ENCODE measurements at regions not wholly inside any gene's neighbourhood (a gene's known extent, or its start where the extent isn't known, plus 50 kb on each side); places are given as distances from the start of the nearest gene placed in this dataset.

DNA sequence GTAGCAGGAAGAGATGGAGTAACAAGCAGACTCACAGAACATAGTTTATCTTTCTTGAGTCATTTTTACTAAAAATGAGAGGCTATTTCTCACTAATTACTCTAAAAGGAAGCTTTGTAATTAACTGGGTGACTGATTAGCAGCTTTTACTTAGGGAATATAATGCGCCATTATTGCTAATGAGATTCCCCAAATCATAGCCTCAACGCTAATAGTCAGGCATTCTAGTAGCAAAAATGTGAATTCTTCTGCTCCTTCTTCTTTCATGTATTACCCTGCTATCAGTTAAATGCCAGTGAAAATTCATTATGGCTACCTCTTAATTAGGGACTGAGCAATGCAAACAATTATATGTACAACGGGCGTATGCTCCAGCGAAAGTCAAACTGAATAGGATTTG, 349.8 kb downstream of the CDH19 start:
- TF ChIP-seq, protein P1, sequence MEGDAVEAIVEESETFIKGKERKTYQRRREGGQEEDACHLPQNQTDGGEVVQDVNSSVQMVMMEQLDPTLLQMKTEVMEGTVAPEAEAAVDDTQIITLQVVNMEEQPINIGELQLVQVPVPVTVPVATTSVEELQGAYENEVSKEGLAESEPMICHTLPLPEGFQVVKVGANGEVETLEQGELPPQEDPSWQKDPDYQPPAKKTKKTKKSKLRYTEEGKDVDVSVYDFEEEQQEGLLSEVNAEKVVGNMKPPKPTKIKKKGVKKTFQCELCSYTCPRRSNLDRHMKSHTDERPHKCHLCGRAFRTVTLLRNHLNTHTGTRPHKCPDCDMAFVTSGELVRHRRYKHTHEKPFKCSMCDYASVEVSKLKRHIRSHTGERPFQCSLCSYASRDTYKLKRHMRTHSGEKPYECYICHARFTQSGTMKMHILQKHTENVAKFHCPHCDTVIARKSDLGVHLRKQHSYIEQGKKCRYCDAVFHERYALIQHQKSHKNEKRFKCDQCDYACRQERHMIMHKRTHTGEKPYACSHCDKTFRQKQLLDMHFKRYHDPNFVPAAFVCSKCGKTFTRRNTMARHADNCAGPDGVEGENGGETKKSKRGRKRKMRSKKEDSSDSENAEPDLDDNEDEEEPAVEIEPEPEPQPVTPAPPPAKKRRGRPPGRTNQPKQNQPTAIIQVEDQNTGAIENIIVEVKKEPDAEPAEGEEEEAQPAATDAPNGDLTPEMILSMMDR (conservative IDR thresholded peaks at IDR 0.05 in 1 of 2, IDR thresholded peaks at IDR 0.05 in 1 of 2; ENCODE audit: extremely low read depth in 1 of 2, insufficient read depth in 1 of 2, low read depth in 1 of 2, low read length in 2 of 2), result no peak
- TF ChIP-seq EZH2 (IDR thresholded peaks at IDR 0.05; ENCODE audit: borderline replicate concordance, low read length), result no peak

Data from mammary epithelial cell (primary cell).